Activated CD4-positive, alpha-beta T cell treated with anti-CD3 and anti-CD28 coated beads, Interleukin-2, amount 10 ng/mL, durations not matched to agents 7 days and 5 days (primary cell): ENCODE measurements at regions not wholly inside any gene's neighbourhood (a gene's known extent, or its start where the extent isn't known, plus 50 kb on each side); places are given as distances from the start of the nearest gene placed in this dataset.
A peak's percentile ranks its signal among the peaks of the same experiment; 100 is the strongest.

Source experiments
- CTCF ChIA-PET: fragments of 350-600 bp; sonication (Branson Sonifier 250); formaldehyde crosslinking; loops from one replicate; lab custom pipeline; 2021; ENCODE audit warnings: antibody characterized with exemption; lab: Charles Lee
- POLR2A ChIA-PET: fragments of 350-600 bp; sonication (Branson Sonifier 250); formaldehyde crosslinking; loops from one replicate; lab custom pipeline; 2021; ENCODE audit warnings: antibody characterized with exemption; lab: Charles Lee
- DNase-seq: peaks from one replicate; pipeline ENCODE4 v3.0.0-alpha.2; 2020
- H3K27ac Mint-ChIP-seq: one replicate; pipeline ENCODE4 v1.8.0; 2021; ENCODE audit warnings: mild to moderate bottlenecking, moderate library complexity, mixed read lengths
- H3K27me3 Mint-ChIP-seq: one replicate; pipeline ENCODE4 v1.8.0; 2021; ENCODE audit warnings: mixed read lengths
- H3K36me3 Mint-ChIP-seq: one replicate; pipeline ENCODE4 v1.8.0; 2021; ENCODE audit warnings: low read depth, mixed read lengths
- H3K4me1 Mint-ChIP-seq: one replicate; pipeline ENCODE4 v1.8.0; 2021; ENCODE audit warnings: mixed read lengths
- H3K4me3 Mint-ChIP-seq: one replicate; pipeline ENCODE4 v1.8.0; 2021; ENCODE audit warnings: mild to moderate bottlenecking, moderate library complexity, mixed read lengths
- H3K9me3 Mint-ChIP-seq: one replicate; pipeline ENCODE4 v1.8.0; 2021; ENCODE audit warnings: mixed read lengths

- no peaks in the 10 kb centered on the region for H3K4me1 Mint-ChIP-seq
- H3K27me3 Mint-ChIP-seq, result no peaks in the 10 kb centered on the region
- no peaks in the 10 kb centered on the region for H3K9me3 Mint-ChIP-seq
- no peak for DNase-seq
- ChIA-PET CTCF (no interaction called here), POLR2A (no interaction called here)
- no peak overlapping the region for H3K4me3 Mint-ChIP-seq
- no peak overlapping the region for H3K27ac Mint-ChIP-seq
- H3K36me3 Mint-ChIP-seq, result no peaks in the 10 kb centered on the region
These were observed 259.8 kb downstream of the NSG2 start for GRCh38 chr5:174305241-174305681.

- ChIA-PET POLR2A (no interaction called here), CTCF (no interaction called here)
- no peaks in the 10 kb centered on the region for H3K36me3 Mint-ChIP-seq
- H3K4me3 Mint-ChIP-seq, result no peak overlapping the region
- DNase-seq, result no peak
- H3K27me3 Mint-ChIP-seq, result peaks cover 7% of the 10 kb centered on the region
- H3K27ac Mint-ChIP-seq, result no peak overlapping the region
- H3K9me3 Mint-ChIP-seq, result no peaks in the 10 kb centered on the region
- no peaks in the 10 kb centered on the region for H3K4me1 Mint-ChIP-seq
These were observed 261.0 kb downstream of the NSG2 start for GRCh38 chr5:174306345-174307030.

GRCh38 chr5:174307031-174307408 is 261.5 kb downstream of the NSG2 start:
- peaks cover 7% of the 10 kb centered on the region for H3K27me3 Mint-ChIP-seq
- POLR2A ChIA-PET, result no interaction called here

GRCh38 chr5:174307656-174308271 is 262.3 kb downstream of the NSG2 start:
- DNase-seq, result no peak
- Mint-ChIP-seq H3K36me3 (no peaks in the 10 kb centered on the region), H3K27ac (no peak overlapping the region), H3K4me1 (no peaks in the 10 kb centered on the region), H3K4me3 (no peak overlapping the region), H3K9me3 (no peaks in the 10 kb centered on the region), H3K27me3 (peaks cover 11% of the 10 kb centered on the region)
- POLR2A ChIA-PET, result no interaction called here
- CTCF ChIA-PET, result no interaction called here

More at GRCh38 chr5:174307031-174307408, 261.5 kb downstream of the NSG2 start:
- Mint-ChIP-seq H3K27ac (no peak overlapping the region), H3K9me3 (no peaks in the 10 kb centered on the region), H3K4me1 (no peaks in the 10 kb centered on the region), H3K4me3 (no peak overlapping the region), H3K36me3 (no peaks in the 10 kb centered on the region)
- DNase-seq, result no peak
- CTCF ChIA-PET, result no interaction called here

GRCh38 chr5:174309131-174309795 is 263.8 kb downstream of the NSG2 start:
- H3K27ac Mint-ChIP-seq, result no peak overlapping the region
- H3K36me3 Mint-ChIP-seq, result no peaks in the 10 kb centered on the region
- ChIA-PET POLR2A (no interaction called here), CTCF (interaction anchor here (0.5 to 1.0 kb wide), 2 partner anchors 9 to 277 kb away, joined by 3 read pairs; no protein-coding TSS in a partner anchor)
- no peak for DNase-seq
- no peak overlapping the region for H3K4me3 Mint-ChIP-seq
- no peaks in the 10 kb centered on the region for H3K9me3 Mint-ChIP-seq
- H3K27me3 Mint-ChIP-seq, result peaks cover 13% of the 10 kb centered on the region
- no peaks in the 10 kb centered on the region for H3K4me1 Mint-ChIP-seq

GRCh38 chr5:174310243-174310642 is 264.7 kb downstream of the NSG2 start:
- H3K9me3 Mint-ChIP-seq, result no peaks in the 10 kb centered on the region
- peaks cover 13% of the 10 kb centered on the region for H3K27me3 Mint-ChIP-seq
- H3K27ac Mint-ChIP-seq, result no peak overlapping the region
- DNase-seq, result no peak
- no peak overlapping the region for H3K4me3 Mint-ChIP-seq
- no peaks in the 10 kb centered on the region for H3K4me1 Mint-ChIP-seq
- POLR2A ChIA-PET, result no interaction called here
- H3K36me3 Mint-ChIP-seq, result no peaks in the 10 kb centered on the region
- CTCF ChIA-PET, result interaction anchor here (0.5 to 2.1 kb wide), 2 partner anchors 277 to 694 kb away, joined by 3 to 8 read pairs; partner anchors contain the start of gene BOD1

GRCh38 chr5:174310706-174311105 is 265.2 kb downstream of the NSG2 start:
- CTCF ChIA-PET, result interaction anchor here (0.5 to 2.1 kb wide), 3 partner anchors 7 to 1534 kb away, joined by 3 to 8 read pairs (median 6); partner anchors contain the start of gene BOD1
- no peaks in the 10 kb centered on the region for H3K9me3 Mint-ChIP-seq
- H3K27me3 Mint-ChIP-seq, result peaks cover 13% of the 10 kb centered on the region
- H3K36me3 Mint-ChIP-seq, result no peaks in the 10 kb centered on the region
- no peak for DNase-seq
- POLR2A ChIA-PET, result no interaction called here
- no peaks in the 10 kb centered on the region for H3K4me1 Mint-ChIP-seq
- H3K4me3 Mint-ChIP-seq, result no peak overlapping the region
- no peak overlapping the region for H3K27ac Mint-ChIP-seq

- H3K9me3 Mint-ChIP-seq, result no peaks in the 10 kb centered on the region
- H3K36me3 Mint-ChIP-seq, result no peaks in the 10 kb centered on the region
- H3K27me3 Mint-ChIP-seq, result peaks cover 13% of the 10 kb centered on the region
- H3K27ac Mint-ChIP-seq, result no peak overlapping the region
- no peak overlapping the region for H3K4me3 Mint-ChIP-seq
- ChIA-PET CTCF (interaction anchor here (0.5 to 2.1 kb wide), 4 partner anchors 8 to 1534 kb away, joined by 3 to 8 read pairs (median 5); partner anchors contain the start of gene BOD1), POLR2A (no interaction called here)
- DNase-seq, result no peak
- no peaks in the 10 kb centered on the region for H3K4me1 Mint-ChIP-seq
These were observed 265.6 kb downstream of the NSG2 start for GRCh38 chr5:174311121-174311520.

- Mint-ChIP-seq H3K4me3 (no peak overlapping the region), H3K4me1 (no peaks in the 10 kb centered on the region), H3K9me3 (no peaks in the 10 kb centered on the region), H3K27ac (no peak overlapping the region), H3K36me3 (no peaks in the 10 kb centered on the region), H3K27me3 (peaks cover 13% of the 10 kb centered on the region)
- POLR2A ChIA-PET, result no interaction called here
- CTCF ChIA-PET, result interaction anchor here (0.5 to 2.1 kb wide), 6 partner anchors 8 to 1535 kb away, joined by 3 to 8 read pairs (median 4); partner anchors contain the start of gene BOD1
- peak; percentile 58 for DNase-seq
These were observed 266.2 kb downstream of the NSG2 start for GRCh38 chr5:174311531-174312269.

- DNase-seq, result no peak
- Mint-ChIP-seq H3K36me3 (no peaks in the 10 kb centered on the region), H3K27me3 (peaks cover 13% of the 10 kb centered on the region), H3K4me3 (no peak overlapping the region), H3K4me1 (no peaks in the 10 kb centered on the region), H3K9me3 (no peaks in the 10 kb centered on the region), H3K27ac (no peak overlapping the region)
- POLR2A ChIA-PET, result no interaction called here
- CTCF ChIA-PET, result interaction anchor here (0.9 to 2.1 kb wide), 5 partner anchors 9 to 696 kb away, joined by 3 to 8 read pairs (median 4); partner anchors contain the start of gene BOD1
These were observed 266.7 kb downstream of the NSG2 start for GRCh38 chr5:174312270-174312617.

- peaks cover 13% of the 10 kb centered on the region for H3K27me3 Mint-ChIP-seq
- no peaks in the 10 kb centered on the region for H3K4me1 Mint-ChIP-seq
- no peaks in the 10 kb centered on the region for H3K9me3 Mint-ChIP-seq
- no peaks in the 10 kb centered on the region for H3K36me3 Mint-ChIP-seq
- ChIA-PET POLR2A (no interaction called here), CTCF (interaction anchor here (1.1 to 2.1 kb wide), 3 partner anchors 9 to 697 kb away, joined by 3 to 8 read pairs (median 6); partner anchors contain the start of gene BOD1)
- no peak for DNase-seq
- no peak overlapping the region for H3K4me3 Mint-ChIP-seq
- no peak overlapping the region for H3K27ac Mint-ChIP-seq
These were observed 267.1 kb downstream of the NSG2 start for GRCh38 chr5:174312641-174313040.

GRCh38 chr5:174313615-174314014 is 268.1 kb downstream of the NSG2 start:
- no peak for DNase-seq
- ChIA-PET POLR2A (no interaction called here), CTCF (no interaction called here)
- H3K27ac Mint-ChIP-seq, result no peak overlapping the region
- peaks cover 13% of the 10 kb centered on the region for H3K27me3 Mint-ChIP-seq
- no peaks in the 10 kb centered on the region for H3K4me1 Mint-ChIP-seq
- H3K9me3 Mint-ChIP-seq, result no peaks in the 10 kb centered on the region
- no peaks in the 10 kb centered on the region for H3K36me3 Mint-ChIP-seq
- no peak overlapping the region for H3K4me3 Mint-ChIP-seq
